ENCODE measurements at regions not wholly inside any gene's neighbourhood (a gene's known extent, or its start where the extent isn't known, plus 50 kb on each side); places are given as distances from the start of the nearest gene placed in this dataset.

- TF ChIP-seq CTCF (IDR thresholded peaks at IDR 0.05) (no peak), POLR2A (IDR thresholded peaks at IDR 0.05) (no peak)
These were observed 369.4 kb upstream of the NDST3 start for GRCh38 chr4:117664706-117665444.
